HG03060 (cell line): ENCODE measurements at regions not wholly inside any gene's neighbourhood (a gene's known extent, or its start where the extent isn't known, plus 50 kb on each side); places are given as distances from the start of the nearest gene placed in this dataset.

Experiments
- ATAC-seq: cut with Tn5 transposase; IDR thresholded peaks from one replicate; pipeline ENCODE4 v1.9.1; 2021; ENCODE audit warnings: low read depth, moderate number of reproducible peaks; ENCODE audit not compliant: unreplicated experiment

DNA sequence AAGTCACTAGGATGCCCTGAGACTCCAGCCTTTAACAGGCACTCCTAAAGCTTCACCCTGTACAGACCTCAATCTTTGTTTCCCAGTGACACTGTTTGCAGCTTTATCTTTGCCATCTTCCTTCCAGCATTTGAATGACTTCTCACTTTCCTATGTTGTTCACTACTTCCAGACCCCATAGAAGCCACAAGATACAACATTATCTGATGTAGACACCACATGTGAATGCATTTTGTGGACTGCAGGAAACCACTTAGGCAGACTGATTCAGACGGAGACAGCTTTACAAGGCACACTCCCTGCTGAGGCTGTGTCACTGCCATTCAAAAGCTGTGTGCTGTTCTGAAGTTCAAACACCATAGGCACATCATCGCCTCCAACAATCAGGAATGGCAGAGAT is 67.3 kb upstream of the SPATS2L start:
- ATAC-seq: no peak

DNA sequence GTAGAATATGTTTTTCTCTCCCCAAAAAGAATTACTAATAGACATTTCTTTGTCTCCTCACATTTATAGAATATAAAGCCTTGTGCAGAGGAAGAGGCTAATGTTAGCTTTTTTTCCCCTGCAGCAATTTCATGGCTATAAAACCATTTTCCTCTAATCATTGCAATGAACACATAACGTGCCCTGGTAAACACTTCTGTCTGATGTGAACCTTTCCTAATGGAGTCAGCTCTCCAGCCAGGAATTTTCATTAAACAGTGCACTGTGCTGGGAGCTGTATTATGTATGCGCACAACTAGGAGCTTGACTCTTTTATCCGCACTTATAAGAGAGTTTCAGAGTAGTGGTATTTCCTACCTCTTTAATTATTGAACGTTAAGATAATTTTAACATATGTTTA is 63.9 kb upstream of the SPATS2L start:
- no peak for ATAC-seq

DNA sequence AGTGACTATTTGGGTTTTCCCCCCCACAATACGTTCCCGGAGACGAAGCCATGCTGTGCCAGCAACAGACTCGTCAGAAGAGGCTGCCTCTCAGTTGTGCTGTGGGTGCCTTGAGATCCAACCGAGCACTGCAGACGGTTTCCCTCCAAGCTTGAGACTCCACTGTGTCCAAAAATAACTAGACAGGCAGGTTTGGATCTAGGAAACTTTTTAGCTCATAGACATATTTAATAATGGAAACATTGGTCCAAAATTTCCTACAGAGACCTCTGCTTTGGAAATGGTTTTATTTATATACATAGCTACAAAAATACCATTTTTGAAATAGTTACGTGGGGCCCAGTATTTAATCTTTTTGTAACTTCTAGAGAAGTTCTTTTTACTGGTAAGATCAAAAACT is 63.1 kb upstream of the SPATS2L start:
- ATAC-seq: no peak

DNA sequence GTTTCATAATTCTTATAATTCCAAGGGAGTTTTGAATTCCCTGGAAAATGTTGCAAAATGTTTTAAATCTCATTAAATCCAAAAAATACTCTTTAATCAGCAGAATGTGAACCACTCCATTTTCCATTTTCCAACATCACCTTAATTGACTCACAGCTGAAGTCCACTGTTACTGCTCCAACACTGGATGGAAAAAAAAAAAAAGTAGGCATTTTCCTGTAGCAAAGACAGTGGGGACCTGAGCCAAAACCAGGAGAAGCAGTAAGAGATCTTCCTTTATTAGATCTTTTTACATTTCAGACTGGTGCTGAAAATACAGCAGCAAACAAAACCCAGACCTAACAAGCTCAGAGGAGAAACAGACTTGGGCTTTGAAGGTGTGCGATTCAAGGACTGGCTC is 62.4 kb upstream of the SPATS2L start:
- ATAC-seq: no peak

DNA sequence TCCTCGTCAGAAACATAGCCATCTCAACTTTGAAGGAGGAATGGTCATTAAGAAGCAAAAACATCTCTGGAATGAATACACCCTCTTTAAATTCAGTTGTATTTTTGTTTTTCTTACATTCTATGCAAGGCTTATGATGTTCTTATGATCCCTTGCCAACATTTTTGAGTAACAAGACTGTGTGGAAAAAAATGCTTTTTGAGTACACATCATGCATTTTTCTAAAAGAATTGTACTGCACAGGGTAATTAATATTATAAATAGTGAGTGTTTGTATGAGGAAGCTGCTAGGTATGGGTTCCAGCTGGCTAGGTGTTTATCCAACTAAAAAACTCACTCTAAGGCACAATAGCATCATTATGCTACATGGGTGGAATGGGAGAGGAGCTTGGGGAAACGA is 59.0 kb upstream of the SPATS2L start:
- no peak for ATAC-seq

DNA sequence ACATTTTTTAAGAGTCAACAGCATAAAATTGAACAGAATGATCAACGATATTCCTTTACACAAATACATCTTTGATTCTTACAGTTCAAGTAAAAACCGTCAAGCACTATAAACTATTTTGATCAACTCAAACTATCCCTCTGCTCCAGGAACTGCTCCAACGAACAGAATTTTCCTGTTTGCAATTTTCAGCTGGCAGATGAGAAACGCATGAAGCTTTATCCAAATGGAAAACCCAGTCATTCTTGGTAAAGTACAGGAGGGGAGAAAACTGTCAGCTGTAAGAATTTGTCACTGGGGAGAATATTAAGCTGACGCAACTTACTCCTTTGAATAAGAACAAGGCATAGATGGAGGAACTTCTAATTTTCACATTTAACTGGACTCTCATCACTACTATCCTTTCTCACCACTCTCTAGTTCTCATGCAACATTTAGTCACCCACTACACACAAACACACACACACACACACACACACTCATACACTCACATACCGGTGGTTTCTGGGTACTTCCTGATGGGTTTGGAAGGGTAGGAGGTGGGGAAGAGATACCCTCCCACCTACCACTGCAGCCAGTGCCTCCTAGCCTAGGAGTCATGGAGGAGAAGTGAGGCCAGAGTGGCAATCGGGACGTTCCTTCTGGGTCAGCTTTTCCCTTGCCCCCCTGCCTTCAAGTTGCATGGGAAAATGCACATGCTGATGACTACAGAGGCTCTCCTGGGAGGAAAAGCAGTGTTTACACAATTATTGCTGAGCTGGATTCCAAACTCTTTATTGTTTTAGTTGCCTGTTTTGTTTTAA is 54.0 kb upstream of the SPATS2L start:
- ATAC-seq: no peak

DNA sequence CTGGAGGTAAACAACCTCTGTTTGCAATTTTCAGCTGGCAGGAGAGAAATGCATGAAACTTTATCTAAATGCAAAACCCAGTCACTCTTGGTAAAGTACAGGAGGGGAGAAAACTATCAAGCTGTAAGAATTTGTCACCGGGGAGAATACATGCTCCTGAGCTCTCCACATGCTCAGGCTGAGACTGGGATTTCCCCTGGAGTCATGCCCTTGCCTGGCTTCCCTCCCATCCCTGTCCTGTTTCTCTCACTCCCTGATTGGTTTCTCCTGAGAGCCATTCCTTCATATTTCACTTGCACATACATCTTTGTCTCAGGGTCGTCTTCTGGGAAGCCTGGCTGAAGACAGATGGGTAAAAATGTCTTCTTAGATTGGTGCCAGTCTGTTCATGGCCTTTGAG is 52.9 kb upstream of the SPATS2L start:
- no peak for ATAC-seq

DNA sequence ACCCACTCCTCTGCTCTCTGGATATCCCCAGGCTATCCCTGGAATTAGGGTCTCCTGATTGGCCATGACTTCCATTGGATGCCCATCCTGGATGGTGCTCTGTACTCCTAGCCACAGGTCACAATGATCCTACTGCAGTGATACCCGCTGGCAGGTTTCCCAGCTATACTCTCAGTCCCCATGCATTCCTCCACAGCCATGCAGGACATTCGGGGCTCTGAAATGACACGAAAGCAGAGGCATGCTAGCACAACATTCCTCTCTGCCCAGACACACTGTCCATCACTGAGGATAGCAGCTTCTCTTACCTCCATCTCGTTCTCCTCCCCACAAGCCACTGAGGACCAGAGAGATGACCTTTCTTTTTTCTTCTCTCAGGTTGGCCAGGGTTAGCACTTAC is 51.7 kb upstream of the SPATS2L start:
- no peak for ATAC-seq

DNA sequence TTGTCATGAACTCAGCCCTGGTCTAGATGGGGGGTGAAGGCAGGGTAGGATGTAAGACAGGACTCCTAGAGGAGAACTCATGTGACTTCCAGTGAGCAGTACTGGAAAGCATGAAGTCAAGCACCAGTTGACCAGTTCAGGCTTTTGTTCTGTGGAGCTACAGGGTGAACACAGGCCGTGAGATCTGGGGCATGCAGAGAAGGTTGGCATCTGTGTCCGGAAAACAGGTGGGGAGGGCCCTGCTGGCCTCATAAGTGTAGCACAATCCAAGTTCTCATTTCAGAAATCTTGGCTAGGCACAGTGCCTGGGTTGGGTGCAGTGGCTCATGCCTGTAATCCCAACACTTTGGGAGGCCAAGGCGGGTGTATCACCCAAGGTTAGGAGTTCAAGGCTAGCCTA is 50.9 kb upstream of the SPATS2L start:
- no peak for ATAC-seq
